SU-DHL-6 (cell line): ENCODE measurements at regions not wholly inside any gene's neighbourhood (a gene's known extent, or its start where the extent isn't known, plus 50 kb on each side); places are given as distances from the start of the nearest gene placed in this dataset.

Experiments used
- H2AFZ ChIP-seq: fragments of 200-600 bp; sonication (generic); 2 replicates; pipeline ENCODE4 v1.6.1; 2014; ENCODE audit warnings: low read depth, mild to moderate bottlenecking, moderate library complexity, mixed read lengths, antibody characterized with exemption, low read length; ENCODE audit not compliant: severe bottlenecking
- H3F3A ChIP-seq: fragments of 200-600 bp; shearing (Covaris generic); 2 replicates; pipeline ENCODE4 v1.6.0; 2016; ENCODE audit warnings: antibody characterized with exemption, mild to moderate bottlenecking; ENCODE audit not compliant: insufficient read depth
- H3K27ac ChIP-seq: fragments of 200-600 bp; sonication (generic); 2 replicates; pipeline ENCODE4 v1.5.1; 2016; ENCODE audit warnings: low read depth, mild to moderate bottlenecking, low read length, moderate library complexity, mixed read lengths
- H3K27me3 ChIP-seq: fragments of 200-600 bp; sonication (generic), shearing (Covaris generic); 2 replicates; pipeline ENCODE4 v1.6.0; 2014; ENCODE audit warnings: mild to moderate bottlenecking, low read length
- H3K36me3 ChIP-seq: fragments of 200-600 bp; sonication (generic); 2 replicates; pipeline ENCODE4 v1.6.1; 2014; ENCODE audit warnings: mild to moderate bottlenecking, low read length, mixed read lengths
- H3K4me2 ChIP-seq: fragments of 300-600, 200-600 bp; shearing (Covaris generic), sonication (generic); 2 replicates; pipeline ENCODE4 v1.6.0; 2014; ENCODE audit warnings: low read length, low read depth, mild to moderate bottlenecking; ENCODE audit not compliant: poor library complexity, severe bottlenecking
- H3K4me3 ChIP-seq: fragments of 200-600 bp; sonication (generic); 2 replicates; pipeline ENCODE4 v1.5.1; 2014; ENCODE audit warnings: antibody characterized with exemption, low read length, mild to moderate bottlenecking, mixed read lengths; ENCODE audit not compliant: insufficient read depth, poor library complexity, severe bottlenecking
- H3K79me2 ChIP-seq: fragments of 200-600 bp; sonication (generic); 2 replicates; pipeline ENCODE4 v1.6.1; 2014; ENCODE audit warnings: mild to moderate bottlenecking, low read length, moderate library complexity; ENCODE audit not compliant: insufficient read depth
- H3K9ac ChIP-seq: fragments of 200-600 bp; sonication (generic); 2 replicates; pipeline ENCODE4 v1.7.0; 2014; ENCODE audit warnings: mild to moderate bottlenecking, low read length
- H3K9me2 ChIP-seq: fragments of 200-600 bp; sonication (generic); replicated peaks from 2 replicates; pipeline ENCODE4 v1.6.1; 2014; ENCODE audit warnings: low read length; ENCODE audit not compliant: insufficient read depth
- H3K9me3 ChIP-seq: fragments of 200-600 bp; sonication (generic); 2 replicates; pipeline ENCODE4 v1.6.1; 2014; ENCODE audit warnings: low read length, mixed read lengths; ENCODE audit not compliant: insufficient read depth
- H4K20me1 ChIP-seq: fragments of 200-600 bp; sonication (generic); 2 replicates; pipeline ENCODE4 v1.6.1; 2014; ENCODE audit warnings: low read depth, mild to moderate bottlenecking, antibody characterized with exemption, low read length, moderate library complexity, mixed read lengths
- EZH2phosphoT487 ChIP-seq: fragments of 200-600 bp; sonication (generic), shearing (Covaris generic); conservative IDR thresholded peaks from 2 replicates; pipeline ENCODE4 v1.6.1; 2018; ENCODE audit warnings: mild to moderate bottlenecking, antibody characterized with exemption, low read length, moderate library complexity, mixed read lengths
- TF ChIP-seq, protein P1 (sequence below): fragments of 200-600 bp; sonication (generic); IDR thresholded peaks from one replicate; pipeline ENCODE4 v1.5.1; 2017; ENCODE audit warnings: antibody characterized with exemption, mild to moderate bottlenecking, low read length, moderate library complexity; ENCODE audit not compliant: insufficient read depth, poor library complexity, severe bottlenecking

GRCh38 chr5:124341066-124341858, 405.2 kb downstream of the ZNF608 start:
- H3K4me2 ChIP-seq: no peak overlapping the region

DNA sequence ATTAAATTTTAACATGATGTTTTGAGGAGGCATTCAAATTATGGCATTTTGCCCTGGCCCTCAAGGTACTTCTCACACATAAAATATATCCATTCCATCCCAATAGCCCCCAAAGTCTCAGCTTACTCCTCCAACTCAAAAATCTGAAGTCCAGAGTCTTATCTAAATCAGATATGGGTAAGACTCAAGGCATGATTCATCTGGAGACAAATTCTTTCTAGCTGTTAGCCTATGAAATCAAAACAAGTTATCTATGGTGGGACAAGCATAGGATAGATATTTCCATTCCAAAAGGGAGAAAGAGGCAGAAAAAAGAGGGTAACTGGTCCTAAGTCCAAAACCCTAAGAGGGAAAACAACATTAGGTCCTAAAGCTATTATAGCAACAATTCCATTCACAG, 408.4 kb downstream of the ZNF608 start:
- no peaks in the 10 kb centered on the region for H3K9me3 ChIP-seq
- H3F3A ChIP-seq: no peaks in the 10 kb centered on the region
- H2AFZ ChIP-seq: no peak overlapping the region
- H3K9me2 ChIP-seq: no peaks in the 10 kb centered on the region
- H3K27ac ChIP-seq: no peak overlapping the region
- H3K4me2 ChIP-seq: no peak overlapping the region
- H3K79me2 ChIP-seq: no peaks in the 10 kb centered on the region
- no peak overlapping the region for H3K4me3 ChIP-seq
- no peak overlapping the region for H3K9ac ChIP-seq
- no peaks in the 10 kb centered on the region for H3K36me3 ChIP-seq
- H3K27me3 ChIP-seq: no peaks in the 10 kb centered on the region
- TF ChIP-seq EZH2phosphoT487: no peak
- TF ChIP-seq, protein P1, sequence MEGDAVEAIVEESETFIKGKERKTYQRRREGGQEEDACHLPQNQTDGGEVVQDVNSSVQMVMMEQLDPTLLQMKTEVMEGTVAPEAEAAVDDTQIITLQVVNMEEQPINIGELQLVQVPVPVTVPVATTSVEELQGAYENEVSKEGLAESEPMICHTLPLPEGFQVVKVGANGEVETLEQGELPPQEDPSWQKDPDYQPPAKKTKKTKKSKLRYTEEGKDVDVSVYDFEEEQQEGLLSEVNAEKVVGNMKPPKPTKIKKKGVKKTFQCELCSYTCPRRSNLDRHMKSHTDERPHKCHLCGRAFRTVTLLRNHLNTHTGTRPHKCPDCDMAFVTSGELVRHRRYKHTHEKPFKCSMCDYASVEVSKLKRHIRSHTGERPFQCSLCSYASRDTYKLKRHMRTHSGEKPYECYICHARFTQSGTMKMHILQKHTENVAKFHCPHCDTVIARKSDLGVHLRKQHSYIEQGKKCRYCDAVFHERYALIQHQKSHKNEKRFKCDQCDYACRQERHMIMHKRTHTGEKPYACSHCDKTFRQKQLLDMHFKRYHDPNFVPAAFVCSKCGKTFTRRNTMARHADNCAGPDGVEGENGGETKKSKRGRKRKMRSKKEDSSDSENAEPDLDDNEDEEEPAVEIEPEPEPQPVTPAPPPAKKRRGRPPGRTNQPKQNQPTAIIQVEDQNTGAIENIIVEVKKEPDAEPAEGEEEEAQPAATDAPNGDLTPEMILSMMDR: no peak
- no peaks in the 10 kb centered on the region for H4K20me1 ChIP-seq

More at GRCh38 chr5:124341066-124341858, 405.2 kb downstream of the ZNF608 start:
- Histone ChIP-seq H3K79me2 (no peaks in the 10 kb centered on the region), H3K27ac (no peak overlapping the region), H3F3A (no peaks in the 10 kb centered on the region), H4K20me1 (no peaks in the 10 kb centered on the region), H3K9ac (no peak overlapping the region), H3K27me3 (no peaks in the 10 kb centered on the region), H2AFZ (no peak overlapping the region), H3K9me3 (no peaks in the 10 kb centered on the region), H3K36me3 (no peaks in the 10 kb centered on the region), H3K9me2 (no peaks in the 10 kb centered on the region), H3K4me3 (no peak overlapping the region)
- TF ChIP-seq, protein P1: no peak
- TF ChIP-seq EZH2phosphoT487: no peak

GRCh38 chr5:124333298-124333979, 413.0 kb downstream of the ZNF608 start:
- TF ChIP-seq, protein P1: no peak
- TF ChIP-seq EZH2phosphoT487: no peak
- H2AFZ ChIP-seq: no peak overlapping the region
- H3K4me2 ChIP-seq: no peak overlapping the region
- H3K4me3 ChIP-seq: no peak overlapping the region
- H3F3A ChIP-seq: no peaks in the 10 kb centered on the region
- H3K27ac ChIP-seq: no peak overlapping the region
- H3K9me2 ChIP-seq: no peaks in the 10 kb centered on the region
- H3K36me3 ChIP-seq: no peaks in the 10 kb centered on the region
- H3K9me3 ChIP-seq: no peaks in the 10 kb centered on the region
- H3K79me2 ChIP-seq: no peaks in the 10 kb centered on the region
- H3K27me3 ChIP-seq: no peaks in the 10 kb centered on the region
- no peaks in the 10 kb centered on the region for H4K20me1 ChIP-seq
- no peak overlapping the region for H3K9ac ChIP-seq
